IMR-90 (cell line): ENCODE measurements at regions not wholly inside any gene's neighbourhood (a gene's known extent, or its start where the extent isn't known, plus 50 kb on each side); places are given as distances from the start of the nearest gene placed in this dataset.

Experiments used
- CEBPB ChIP-seq: IDR thresholded peaks from 2 replicates; pipeline ENCODE4 v1.6.1; 2012; ENCODE audit warnings: low read depth, low read length, improper control_type of control experiment
- CTCF ChIP-seq: conservative IDR thresholded peaks from 2 replicates; pipeline ENCODE4 v1.5.1; 2012; ENCODE audit warnings: mild to moderate bottlenecking, low read depth, low read length, improper control_type of control experiment
- FOS ChIP-seq: fragments of 150-350 bp; IDR thresholded peaks from 2 replicates; pipeline ENCODE4 v1.6.1; 2016; ENCODE audit warnings: low read depth, low read length
- MAFK ChIP-seq: IDR thresholded peaks from 2 replicates; pipeline ENCODE4 v1.6.1; 2012; ENCODE audit warnings: low read depth, low read length, improper control_type of control experiment
- MXI1 ChIP-seq: IDR thresholded peaks from 2 replicates; pipeline ENCODE4 v1.6.1; 2012; ENCODE audit warnings: low read depth, mild to moderate bottlenecking, low read length, moderate library complexity, borderline replicate concordance
- POLR2A ChIP-seq: IDR thresholded peaks from 2 replicates; pipeline ENCODE4 v1.6.1; 2012; ENCODE audit warnings: mild to moderate bottlenecking, low read depth, low read length
- RAD21 ChIP-seq: IDR thresholded peaks from 2 replicates; pipeline ENCODE4 v1.6.1; 2012; ENCODE audit warnings: low read length, improper control_type of control experiment
- SMC3 ChIP-seq: fragments of 150-350 bp; IDR thresholded peaks from 2 replicates; pipeline ENCODE4 v1.6.1; 2016; ENCODE audit warnings: low read depth, mild to moderate bottlenecking, antibody characterized with exemption, low read length, moderate library complexity
- USF2 ChIP-seq: fragments of 150-350 bp; IDR thresholded peaks from 2 replicates; pipeline ENCODE4 v1.6.1; 2017; ENCODE audit warnings: mild to moderate bottlenecking, antibody characterized with exemption, low read length, low read depth

DNA sequence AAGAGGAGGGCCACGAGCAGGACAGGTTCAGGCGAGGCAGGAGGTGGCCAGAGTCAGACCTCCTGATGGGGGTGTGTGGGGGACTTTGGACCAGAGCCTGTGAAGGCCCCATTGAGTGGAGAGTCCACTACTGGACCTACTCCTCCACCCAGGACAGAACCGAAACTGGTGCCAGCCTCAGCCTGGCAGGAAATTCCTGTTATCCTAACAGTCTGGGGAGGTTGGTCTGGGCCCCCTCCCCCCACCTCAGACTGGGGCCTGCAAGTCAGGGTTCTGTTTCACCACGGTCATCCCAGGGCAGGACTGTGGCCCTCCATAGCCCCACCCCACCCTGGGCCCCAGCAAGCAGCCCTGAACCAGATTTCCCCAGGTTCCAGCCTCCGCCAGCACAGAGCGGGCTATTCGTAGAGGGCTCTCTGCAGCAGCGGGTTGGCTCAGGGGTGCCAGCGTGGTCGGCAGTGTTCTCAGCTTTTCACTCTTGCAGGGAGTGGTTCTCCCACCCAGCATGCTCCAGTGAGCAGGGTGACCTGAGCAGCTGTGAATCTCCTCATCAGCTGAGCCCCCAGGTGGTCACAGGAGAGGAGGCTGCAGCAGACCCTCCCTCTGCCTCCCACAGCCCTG is 217.3 kb downstream of the TBC1D2B start:
- TF ChIP-seq MAFK (no peak), CTCF (no peak), POLR2A (no peak), RAD21 (no peak), SMC3 (no peak), CEBPB (no peak), FOS (no peak), MXI1 (no peak), USF2 (no peak)
